Uterus (tissue), 2 donors: ENCODE measurements at regions not wholly inside any gene's neighbourhood (a gene's known extent, or its start where the extent isn't known, plus 50 kb on each side); places are given as distances from the start of the nearest gene placed in this dataset.

Experiments
- POLR2A ChIP-seq, 2 donors: fragments of 450-650 bp; IDR thresholded peaks; one replicate each; pipeline ENCODE4 v1.6.1; 2016; ENCODE audit warnings: antibody characterized with exemption in 2 of 2, mild to moderate bottlenecking in 1 of 2, moderate library complexity in 1 of 2
- TF ChIP-seq, protein P1 (sequence below), 4 experiments: fragments of 200-600 bp in 2 of 4; fragments of 450-650 bp in 2 of 4; sonication (generic) in 2 of 4; IDR thresholded peaks; one replicate each; pipeline ENCODE4 v1.5.1; 2016 to 2019; ENCODE audit warnings: antibody characterized with exemption in 4 of 4, mild to moderate bottlenecking in 2 of 4, moderate library complexity in 1 of 4

DNA sequence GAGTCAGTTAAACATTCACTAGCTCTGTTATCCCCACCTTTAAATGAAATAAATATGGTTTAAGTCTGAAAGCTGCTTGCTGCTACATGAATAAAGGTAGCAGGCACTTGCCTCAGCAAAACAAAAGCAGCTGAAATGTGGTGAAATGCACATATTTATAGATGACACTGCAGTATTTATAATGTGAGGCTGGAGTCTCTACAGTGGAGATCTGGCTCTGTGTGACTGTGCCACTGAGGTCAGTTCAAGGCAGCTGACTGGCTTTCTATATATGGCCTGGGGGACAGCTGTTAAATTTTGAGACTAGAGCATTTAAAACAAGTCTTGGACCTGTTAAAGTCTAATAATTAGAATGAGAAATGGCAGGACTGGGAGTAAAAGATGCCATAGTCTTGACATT, 859.6 kb upstream of the SEMA6A start:
- TF ChIP-seq, protein P1, sequence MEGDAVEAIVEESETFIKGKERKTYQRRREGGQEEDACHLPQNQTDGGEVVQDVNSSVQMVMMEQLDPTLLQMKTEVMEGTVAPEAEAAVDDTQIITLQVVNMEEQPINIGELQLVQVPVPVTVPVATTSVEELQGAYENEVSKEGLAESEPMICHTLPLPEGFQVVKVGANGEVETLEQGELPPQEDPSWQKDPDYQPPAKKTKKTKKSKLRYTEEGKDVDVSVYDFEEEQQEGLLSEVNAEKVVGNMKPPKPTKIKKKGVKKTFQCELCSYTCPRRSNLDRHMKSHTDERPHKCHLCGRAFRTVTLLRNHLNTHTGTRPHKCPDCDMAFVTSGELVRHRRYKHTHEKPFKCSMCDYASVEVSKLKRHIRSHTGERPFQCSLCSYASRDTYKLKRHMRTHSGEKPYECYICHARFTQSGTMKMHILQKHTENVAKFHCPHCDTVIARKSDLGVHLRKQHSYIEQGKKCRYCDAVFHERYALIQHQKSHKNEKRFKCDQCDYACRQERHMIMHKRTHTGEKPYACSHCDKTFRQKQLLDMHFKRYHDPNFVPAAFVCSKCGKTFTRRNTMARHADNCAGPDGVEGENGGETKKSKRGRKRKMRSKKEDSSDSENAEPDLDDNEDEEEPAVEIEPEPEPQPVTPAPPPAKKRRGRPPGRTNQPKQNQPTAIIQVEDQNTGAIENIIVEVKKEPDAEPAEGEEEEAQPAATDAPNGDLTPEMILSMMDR (IDR thresholded peaks at IDR 0.05) = no peak
- no peak for TF ChIP-seq POLR2A (IDR thresholded peaks at IDR 0.05)
